BJ (cell line): ENCODE measurements at regions not wholly inside any gene's neighbourhood (a gene's known extent, or its start where the extent isn't known, plus 50 kb on each side); places are given as distances from the start of the nearest gene placed in this dataset.

Experiments used
- CTCF ChIA-PET: fragments of 350-600 bp; formaldehyde crosslinking; extraction: SDS; loops from one replicate; lab custom pipeline; 2021; ENCODE audit warnings: antibody characterized with exemption, inconsistent platforms; lab: Yijun Ruan, JAX
- POLR2A ChIA-PET: fragments of 300-600 bp; sonication (Branson Sonifier 250); formaldehyde crosslinking; extraction: SDS; loops from one replicate; lab custom pipeline; 2021; ENCODE audit warnings: antibody characterized with exemption; lab: Charles Lee
- DNase-seq: peaks from one replicate; pipeline ENCODE4 v3.0.0-alpha.2; 2011; ENCODE audit warnings: low read depth
- H3K27me3 ChIP-seq: 2 replicates; pipeline ENCODE4 v1.6.0; 2011; ENCODE audit warnings: low read length; ENCODE audit not compliant: control insufficient read depth, insufficient read depth
- H3K36me3 ChIP-seq: 2 replicates; pipeline ENCODE4 v1.5.1; 2011; ENCODE audit warnings: low read length; ENCODE audit not compliant: control insufficient read depth, insufficient read depth
- H3K4me3 ChIP-seq: 2 replicates; pipeline ENCODE4 v1.5.1; 2011; ENCODE audit warnings: low read depth, mild to moderate bottlenecking, control low read depth, low read length
- TF ChIP-seq, protein P1 (sequence below): IDR thresholded peaks from 2 replicates; pipeline ENCODE4 v1.5.1; 2011; ENCODE audit warnings: low read depth, mild to moderate bottlenecking, control low read depth, inconsistent platforms, low read length, moderate library complexity; ENCODE audit not compliant: insufficient read depth

DNA sequence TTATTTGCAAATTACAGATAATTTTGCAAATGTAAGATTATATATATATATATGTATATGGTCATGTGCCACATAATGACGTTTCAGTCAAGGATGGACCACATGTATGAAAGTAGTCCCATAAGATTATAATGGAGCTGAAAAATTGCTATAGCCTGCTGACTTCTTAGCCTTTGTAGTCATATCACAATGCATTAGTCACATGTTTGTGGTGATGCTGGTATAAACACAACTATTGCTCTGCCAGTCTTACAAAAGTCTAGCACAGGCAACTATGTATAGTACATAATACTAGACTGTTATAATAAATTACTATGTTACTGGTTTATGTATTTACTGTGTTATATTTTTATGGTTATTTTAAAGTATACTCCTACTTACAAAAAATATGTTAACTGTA, 444.3 kb downstream of the KCNJ2 start:
- Histone ChIP-seq H3K36me3 (no peaks in the 10 kb centered on the region), H3K27me3 (no peaks in the 10 kb centered on the region), H3K4me3 (no peak overlapping the region)
- POLR2A ChIA-PET: no interaction called here
- no peak for DNase-seq
- TF ChIP-seq, protein P1, sequence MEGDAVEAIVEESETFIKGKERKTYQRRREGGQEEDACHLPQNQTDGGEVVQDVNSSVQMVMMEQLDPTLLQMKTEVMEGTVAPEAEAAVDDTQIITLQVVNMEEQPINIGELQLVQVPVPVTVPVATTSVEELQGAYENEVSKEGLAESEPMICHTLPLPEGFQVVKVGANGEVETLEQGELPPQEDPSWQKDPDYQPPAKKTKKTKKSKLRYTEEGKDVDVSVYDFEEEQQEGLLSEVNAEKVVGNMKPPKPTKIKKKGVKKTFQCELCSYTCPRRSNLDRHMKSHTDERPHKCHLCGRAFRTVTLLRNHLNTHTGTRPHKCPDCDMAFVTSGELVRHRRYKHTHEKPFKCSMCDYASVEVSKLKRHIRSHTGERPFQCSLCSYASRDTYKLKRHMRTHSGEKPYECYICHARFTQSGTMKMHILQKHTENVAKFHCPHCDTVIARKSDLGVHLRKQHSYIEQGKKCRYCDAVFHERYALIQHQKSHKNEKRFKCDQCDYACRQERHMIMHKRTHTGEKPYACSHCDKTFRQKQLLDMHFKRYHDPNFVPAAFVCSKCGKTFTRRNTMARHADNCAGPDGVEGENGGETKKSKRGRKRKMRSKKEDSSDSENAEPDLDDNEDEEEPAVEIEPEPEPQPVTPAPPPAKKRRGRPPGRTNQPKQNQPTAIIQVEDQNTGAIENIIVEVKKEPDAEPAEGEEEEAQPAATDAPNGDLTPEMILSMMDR: no peak
- CTCF ChIA-PET: no interaction called here

DNA sequence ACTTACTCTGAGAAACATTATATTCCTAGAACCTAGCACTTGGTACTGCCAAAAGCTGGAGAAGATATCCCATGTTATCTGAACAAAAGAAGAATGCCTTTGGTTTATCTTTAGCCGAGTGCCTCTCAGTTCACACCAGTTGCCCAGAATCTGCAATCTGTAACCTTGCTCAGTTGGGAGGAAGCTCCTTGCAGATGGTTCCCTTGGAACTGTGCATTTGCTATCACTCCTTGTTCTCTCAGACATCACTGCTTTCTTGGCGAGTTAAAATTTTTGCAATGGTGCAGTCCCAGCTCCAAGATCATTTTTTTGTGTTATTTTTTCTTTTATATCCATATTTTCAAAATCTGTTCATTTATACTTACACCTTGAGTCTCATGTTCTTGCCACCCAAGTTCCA, 446.5 kb downstream of the KCNJ2 start:
- no peaks in the 10 kb centered on the region for H3K36me3 ChIP-seq
- TF ChIP-seq, protein P1: no peak
- no peaks in the 10 kb centered on the region for H3K27me3 ChIP-seq
- no peak for DNase-seq
- no peak overlapping the region for H3K4me3 ChIP-seq
- CTCF ChIA-PET: no interaction called here
- POLR2A ChIA-PET: no interaction called here

DNA sequence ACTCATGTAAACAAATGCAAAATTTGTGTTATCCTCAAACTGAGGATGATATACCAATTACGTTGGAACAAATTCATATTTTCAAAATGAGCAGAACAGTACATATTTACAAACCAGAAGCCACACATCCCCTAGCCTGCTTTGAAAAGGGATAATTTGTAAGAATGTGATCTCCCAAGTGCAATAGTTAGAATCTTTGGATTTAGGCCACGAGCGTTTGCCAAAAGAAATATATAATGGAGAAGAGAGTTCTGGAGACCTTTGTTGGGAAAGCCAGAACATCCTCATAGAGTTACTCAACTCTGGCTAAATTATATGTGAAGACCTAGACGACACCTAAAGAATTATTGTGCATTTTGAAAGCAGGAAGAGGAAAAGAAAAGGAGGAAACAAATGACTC, 449.3 kb downstream of the KCNJ2 start:
- Histone ChIP-seq H3K4me3 (no peak overlapping the region), H3K27me3 (no peaks in the 10 kb centered on the region), H3K36me3 (no peaks in the 10 kb centered on the region)
- TF ChIP-seq, protein P1: no peak
- no peak for DNase-seq
- ChIA-PET POLR2A (no interaction called here), CTCF (no interaction called here)

DNA sequence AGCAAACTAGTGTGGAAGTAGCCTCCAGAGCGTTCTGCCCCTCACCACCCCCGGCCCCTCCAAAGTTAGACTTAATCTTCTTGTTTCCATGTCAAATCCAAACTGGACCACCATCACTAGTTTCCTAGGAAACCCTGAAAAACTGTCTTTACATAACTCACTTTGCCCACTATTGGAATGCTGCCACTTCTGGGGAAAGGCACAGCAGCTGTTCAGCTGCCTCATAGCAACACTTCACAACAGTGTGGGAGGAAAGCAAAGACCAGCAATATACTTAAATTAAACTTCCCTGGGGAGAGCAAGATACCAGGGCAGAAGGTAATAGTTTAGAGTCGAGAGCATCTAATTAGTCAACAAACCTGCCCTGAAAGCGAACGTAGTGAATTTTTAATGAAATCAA, 452.2 kb downstream of the KCNJ2 start:
- H3K27me3 ChIP-seq: no peaks in the 10 kb centered on the region
- no peaks in the 10 kb centered on the region for H3K36me3 ChIP-seq
- TF ChIP-seq, protein P1: no peak
- no peak for DNase-seq
- POLR2A ChIA-PET: no interaction called here
- no peak overlapping the region for H3K4me3 ChIP-seq
- CTCF ChIA-PET: interaction anchor here (1.3 kb wide), 1 partner anchor 1096 kb away, joined by 3 read pairs; no protein-coding TSS in a partner anchor

DNA sequence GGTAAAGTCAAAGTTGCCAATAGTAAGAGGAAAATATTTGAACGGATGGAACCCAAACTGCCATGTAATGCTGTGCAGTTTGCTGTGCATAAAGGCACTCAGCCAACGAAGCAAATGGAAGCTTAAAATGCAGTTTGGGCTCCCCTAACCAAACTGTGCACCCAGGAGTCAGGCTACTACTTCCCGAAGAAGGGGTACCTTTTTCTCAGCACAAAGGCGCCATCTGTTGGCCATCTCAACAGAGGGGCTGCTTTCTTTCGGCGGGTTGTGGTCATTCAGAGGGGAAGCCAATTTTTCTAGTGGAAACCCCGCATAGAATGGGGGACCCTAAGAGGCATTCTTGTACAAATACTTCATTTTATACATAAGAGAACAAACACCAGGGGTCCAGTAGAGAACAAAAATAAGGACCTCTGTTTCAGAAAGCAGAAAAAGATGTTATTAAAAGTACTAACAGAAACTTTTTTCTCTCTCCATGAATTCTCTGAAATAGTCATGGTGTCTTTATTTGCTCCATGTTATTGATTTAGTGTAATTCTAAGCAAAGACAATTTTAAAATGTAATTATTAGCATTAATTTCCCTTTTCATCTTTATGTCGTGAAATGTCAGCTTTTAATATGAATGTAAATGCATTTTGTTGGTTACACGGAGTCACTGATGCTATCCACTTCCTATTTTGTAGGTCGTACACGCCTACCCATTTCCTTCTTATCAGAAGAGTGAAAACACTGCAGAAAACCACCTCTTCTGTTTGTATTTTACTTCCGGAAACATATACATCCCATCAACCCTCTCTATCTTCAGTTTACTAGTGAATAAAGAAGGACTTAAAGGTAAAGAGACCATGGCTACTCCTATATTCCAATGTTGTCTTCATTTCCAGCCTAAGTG, 453.3 kb downstream of the KCNJ2 start:
- TF ChIP-seq, protein P1: peak; percentile 48
- Histone ChIP-seq H3K36me3 (no peaks in the 10 kb centered on the region), H3K27me3 (no peaks in the 10 kb centered on the region), H3K4me3 (no peak overlapping the region)
- DNase-seq: no peak
- ChIA-PET CTCF (interaction anchor here (0.6 to 1.3 kb wide), 4 partner anchors 1057 to 1267 kb away, joined by 3 to 4 read pairs (median 3); no protein-coding TSS in a partner anchor), POLR2A (no interaction called here)
